HepG2 (cell line): ENCODE measurements at regions not wholly inside any gene's neighbourhood (a gene's known extent, or its start where the extent isn't known, plus 50 kb on each side); places are given as distances from the start of the nearest gene placed in this dataset.

Source experiments
- ATAC-seq: fragments of 200-7000 bp; cut with Tn5 transposase; 3 replicates; pipeline ENCODE4 v1.9.1; 2020; ENCODE audit warnings: mild to moderate bottlenecking, moderate library complexity
- BruUV-seq: library from RNA; stranded (reverse); fragments of 400-500 nt; replicated peaks from 2 replicates; lab custom pipeline; 2021; lab: Mats Ljungman, UMichigan
- CTCF ChIA-PET: fragments of 300-600 bp; formaldehyde crosslinking; extraction: SDS; loops from one replicate; lab custom pipeline; 2021; ENCODE audit warnings: low total read pairs, inconsistent platforms, low intra/inter-chr PET ratio; lab: Yijun Ruan, JAX
- POLR2A ChIA-PET: fragments of 350-600 bp; sonication (Branson Sonifier 250); formaldehyde crosslinking; loops from one replicate; lab custom pipeline; 2020; ENCODE audit warnings: antibody characterized with exemption, inconsistent platforms; lab: Yijun Ruan, JAX
- DNase-seq: peaks from one replicate; pipeline ENCODE4 v3.0.0-alpha.2; 2015; ENCODE audit warnings: low spot score
- FAIRE-seq: peaks from 3 replicates; lab custom pipeline; 2011; peaks lifted over from hg19 to GRCh38; lab: Jason Lieb, UNC
- H2AFZ ChIP-seq: one replicate; pipeline ENCODE4 v1.6.1; 2011; ENCODE audit warnings: low read length, inconsistent platforms
- H3K27ac ChIP-seq: fragments of 300-600 bp; 3 replicates; pipeline ENCODE4 v1.8.0; 2011; ENCODE audit warnings: mixed run types, mild to moderate bottlenecking, mixed read lengths, low read length, inconsistent platforms; ENCODE audit not compliant: insufficient read depth; ENCODE audit errors: extremely low read length
- H3K27me3 ChIP-seq, 2 experiments: fragments of 200-600 bp in 1 of 2; 2 replicates in 1 of 2; 3 replicates in 1 of 2; pipeline versions ENCODE4 v1.6.0 to v1.8.0; 2011; ENCODE audit warnings: low read length in 2 of 2, mild to moderate bottlenecking in 2 of 2, moderate library complexity in 2 of 2, inconsistent platforms in 1 of 2; ENCODE audit not compliant: insufficient read depth in 2 of 2, control insufficient read depth in 1 of 2
- H3K36me3 ChIP-seq, 2 experiments: fragments of 200-600 bp in 1 of 2; replicated peaks in 1 of 2; 2 replicates in 1 of 2; 3 replicates in 1 of 2; pipeline versions ENCODE4 v1.5.1 to v1.8.0; 2011; ENCODE audit warnings: low read length in 2 of 2, inconsistent platforms in 1 of 2; ENCODE audit not compliant: insufficient read depth in 2 of 2, control insufficient read depth in 1 of 2
- H3K4me1 ChIP-seq: 2 replicates; pipeline ENCODE4 v1.5.1; 2012; ENCODE audit warnings: low read length, inconsistent platforms; ENCODE audit not compliant: insufficient read depth
- H3K4me2 ChIP-seq: 2 replicates; pipeline ENCODE4 v1.6.0; 2011; ENCODE audit warnings: low read depth, low read length, inconsistent platforms
- H3K4me3 ChIP-seq, 3 experiments: fragments of 200-600 bp in 1 of 3; sonication (generic), shearing (Covaris generic) in 1 of 3; replicated peaks in 1 of 3; 2 replicates each; pipeline ENCODE4 v1.5.1; 2011 to 2016; ENCODE audit warnings: low read length in 3 of 3, inconsistent platforms in 2 of 3, low read depth in 2 of 3, mild to moderate bottlenecking in 2 of 3, control low read depth in 1 of 3, mixed read lengths in 1 of 3; ENCODE audit not compliant: insufficient read depth in 1 of 3
- H3K79me2 ChIP-seq: one replicate; pipeline ENCODE4 v1.6.1; 2011; ENCODE audit warnings: low read length, inconsistent platforms; ENCODE audit not compliant: insufficient read depth
- H3K9ac ChIP-seq: 2 replicates; pipeline ENCODE4 v1.6.0; 2011; ENCODE audit warnings: mild to moderate bottlenecking, low read depth, low read length, inconsistent platforms; ENCODE audit not compliant: insufficient read depth
- H3K9me3 ChIP-seq: 2 replicates; pipeline ENCODE4 v1.5.1; 2012; ENCODE audit warnings: mild to moderate bottlenecking, low read length
- H4K20me1 ChIP-seq: 2 replicates; pipeline ENCODE4 v1.6.0; 2011; ENCODE audit warnings: inconsistent platforms, mild to moderate bottlenecking, low read length, moderate library complexity; ENCODE audit not compliant: insufficient read depth
- ATF4 ChIP-seq, 2 experiments: fragments of 450-650 bp in 1 of 2; sonication (generic) in 1 of 2; formaldehyde crosslinking; IDR thresholded peaks; 2 replicates each; pipeline versions ENCODE4 v1.5.0 to v1.8.0; 2020 to 2022; ENCODE audit warnings: mild to moderate bottlenecking in 1 of 2, missing genetic modification reagents in 1 of 2
- ESRRA ChIP-seq: sonication (generic); formaldehyde crosslinking; IDR thresholded peaks from 2 replicates; pipeline ENCODE4 v1.5.1; 2020; ENCODE audit warnings: mild to moderate bottlenecking, low read depth, missing genetic modification reagents
- ISX ChIP-seq: sonication (generic); formaldehyde crosslinking; conservative IDR thresholded peaks from 2 replicates; pipeline ENCODE4 v1.5.0; 2020; ENCODE audit warnings: missing genetic modification reagents
- PBX2 ChIP-seq: IDR thresholded peaks from 2 replicates; pipeline ENCODE4 v1.6.1; 2016; ENCODE audit warnings: control low read depth
- RFX1 ChIP-seq: fragments of 450-650 bp; IDR thresholded peaks from 2 replicates; pipeline ENCODE4 v1.6.1; 2017
- ZNF331 ChIP-seq: sonication (generic); formaldehyde crosslinking; IDR thresholded peaks from 2 replicates; pipeline ENCODE4 v1.4.0; 2020; ENCODE audit warnings: missing genetic modification reagents
- ZSCAN5A ChIP-seq: sonication (generic); formaldehyde crosslinking; IDR thresholded peaks from 2 replicates; pipeline ENCODE4 v1.8.0; 2022; ENCODE audit warnings: mild to moderate bottlenecking, missing genetic modification reagents, borderline replicate concordance
- WGBS: methylation state at CpG from one replicate; pipeline ENCODE4 v1.1.6; 2017; ENCODE audit warnings: low lambda C conversion rate; 5-methylcytosine and 5-hydroxymethylcytosine counted together
- in situ Hi-C: cut with HindIII; loops from 2 replicates; pipeline ENCODE4 v1.10.0; 2017; ENCODE audit warnings: low pct_unique_long_range_greater_than_20kb; ENCODE audit not compliant: extremely low pct_ligation_motif_present
- intact Hi-C: fragments of 100-400 bp; cut with micrococcal nuclease; formaldehyde crosslinking; loops from one replicate; pipeline ENCODE4 v1.10.0; 2022; ENCODE audit not compliant: unreplicated experiment

GRCh38 chr10:77724820-77725219 is 87.2 kb upstream of the KCNMA1 start:
- H3K4me2 ChIP-seq, result no peak overlapping the region
- ChIA-PET CTCF (no interaction called here), POLR2A (no interaction called here)
- no peaks in the 10 kb centered on the region for H3K36me3 ChIP-seq
- no peaks in the 10 kb centered on the region for H4K20me1 ChIP-seq
- ATAC-seq (no peak), FAIRE-seq (no peak), DNase-seq (no peak)
- no peaks in the 10 kb centered on the region for H3K9me3 ChIP-seq
- H3K27me3 ChIP-seq, result 0 out of 5 replicates have a peak, but pooled peaks cover 0 to 3% of the 10 kb centered on the region in 2 experiments
- no peaks in the 10 kb centered on the region for H3K4me1 ChIP-seq
- TF ChIP-seq ESRRA (CRISPR knock-in tag) (no peak), RFX1 (no peak), PBX2 (CRISPR knock-in tag) (no peak), ATF4 (CRISPR knock-in tag; IDR thresholded peaks at IDR 0.05) (no peak), ZSCAN5A (CRISPR knock-in tag) (no peak), ZNF331 (CRISPR knock-in tag) (no peak), ISX (CRISPR knock-in tag) (no peak)
- no peak overlapping the region for H3K9ac ChIP-seq
- no peak overlapping the region for H3K4me3 ChIP-seq
- no peak overlapping the region for H2AFZ ChIP-seq
- no peak overlapping the region for H3K27ac ChIP-seq
- in situ Hi-C loops (no loop called here), intact Hi-C loops (no loop called here)
- H3K79me2 ChIP-seq, result no peaks in the 10 kb centered on the region
- 17% methylated on average over 1 of the region's 2 CpGs for WGBS
- no TSS peak for BruUV-seq
